ENCODE measurements at regions not wholly inside any gene's neighbourhood (a gene's known extent, or its start where the extent isn't known, plus 50 kb on each side); places are given as distances from the start of the nearest gene placed in this dataset.

GRCh38 chr4:11704186-11704830 is 275.6 kb upstream of the HS3ST1 start:
- TF ChIP-seq, protein P1, sequence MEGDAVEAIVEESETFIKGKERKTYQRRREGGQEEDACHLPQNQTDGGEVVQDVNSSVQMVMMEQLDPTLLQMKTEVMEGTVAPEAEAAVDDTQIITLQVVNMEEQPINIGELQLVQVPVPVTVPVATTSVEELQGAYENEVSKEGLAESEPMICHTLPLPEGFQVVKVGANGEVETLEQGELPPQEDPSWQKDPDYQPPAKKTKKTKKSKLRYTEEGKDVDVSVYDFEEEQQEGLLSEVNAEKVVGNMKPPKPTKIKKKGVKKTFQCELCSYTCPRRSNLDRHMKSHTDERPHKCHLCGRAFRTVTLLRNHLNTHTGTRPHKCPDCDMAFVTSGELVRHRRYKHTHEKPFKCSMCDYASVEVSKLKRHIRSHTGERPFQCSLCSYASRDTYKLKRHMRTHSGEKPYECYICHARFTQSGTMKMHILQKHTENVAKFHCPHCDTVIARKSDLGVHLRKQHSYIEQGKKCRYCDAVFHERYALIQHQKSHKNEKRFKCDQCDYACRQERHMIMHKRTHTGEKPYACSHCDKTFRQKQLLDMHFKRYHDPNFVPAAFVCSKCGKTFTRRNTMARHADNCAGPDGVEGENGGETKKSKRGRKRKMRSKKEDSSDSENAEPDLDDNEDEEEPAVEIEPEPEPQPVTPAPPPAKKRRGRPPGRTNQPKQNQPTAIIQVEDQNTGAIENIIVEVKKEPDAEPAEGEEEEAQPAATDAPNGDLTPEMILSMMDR (IDR thresholded peaks at IDR 0.05) = no peak
- no peak for TF ChIP-seq POLR2A (IDR thresholded peaks at IDR 0.05)
